Peyer's patch (tissue), 4 donors: ENCODE measurements at regions not wholly inside any gene's neighbourhood (a gene's known extent, or its start where the extent isn't known, plus 50 kb on each side); places are given as distances from the start of the nearest gene placed in this dataset.

Experiments
- POLR2A ChIP-seq, 2 donors: fragments of 450-650 bp; IDR thresholded peaks; one replicate each; pipeline ENCODE4 v1.5.1; 2017; ENCODE audit warnings: antibody characterized with exemption in 2 of 2, mild to moderate bottlenecking in 2 of 2, moderate library complexity in 2 of 2
- TF ChIP-seq, protein P1 (sequence below), 6 experiments: fragments of 450-650 bp in 4 of 6; fragments of 200-600 bp in 2 of 6; sonication (generic) in 1 of 6; IDR thresholded peaks; one replicate each; pipeline ENCODE4 v1.5.1; 2017 to 2019; ENCODE audit warnings: antibody characterized with exemption in 6 of 6, mild to moderate bottlenecking in 3 of 6, moderate library complexity in 1 of 6

DNA sequence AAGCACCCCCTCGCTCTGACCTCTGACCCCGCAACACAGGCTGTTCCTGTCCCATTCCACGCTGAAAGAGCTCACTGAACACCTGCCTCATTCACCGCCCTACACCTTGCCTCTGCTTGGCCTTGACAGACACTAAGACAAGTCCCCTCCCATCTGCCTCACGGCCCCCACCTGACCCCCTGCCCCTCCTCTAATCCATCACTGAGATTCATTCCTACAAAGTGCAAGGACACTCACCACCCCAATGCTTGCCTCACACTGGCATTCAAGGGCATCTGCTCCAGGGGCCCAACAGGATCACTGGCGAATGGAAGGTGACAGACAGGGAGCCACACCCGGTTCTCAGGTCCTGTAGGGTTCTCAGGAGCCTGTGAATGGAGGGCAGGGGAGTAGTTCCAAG lies 68.1 kb upstream of the NANOS1 start:
- TF ChIP-seq POLR2A (IDR thresholded peaks at IDR 0.05): no peak
- TF ChIP-seq, protein P1, sequence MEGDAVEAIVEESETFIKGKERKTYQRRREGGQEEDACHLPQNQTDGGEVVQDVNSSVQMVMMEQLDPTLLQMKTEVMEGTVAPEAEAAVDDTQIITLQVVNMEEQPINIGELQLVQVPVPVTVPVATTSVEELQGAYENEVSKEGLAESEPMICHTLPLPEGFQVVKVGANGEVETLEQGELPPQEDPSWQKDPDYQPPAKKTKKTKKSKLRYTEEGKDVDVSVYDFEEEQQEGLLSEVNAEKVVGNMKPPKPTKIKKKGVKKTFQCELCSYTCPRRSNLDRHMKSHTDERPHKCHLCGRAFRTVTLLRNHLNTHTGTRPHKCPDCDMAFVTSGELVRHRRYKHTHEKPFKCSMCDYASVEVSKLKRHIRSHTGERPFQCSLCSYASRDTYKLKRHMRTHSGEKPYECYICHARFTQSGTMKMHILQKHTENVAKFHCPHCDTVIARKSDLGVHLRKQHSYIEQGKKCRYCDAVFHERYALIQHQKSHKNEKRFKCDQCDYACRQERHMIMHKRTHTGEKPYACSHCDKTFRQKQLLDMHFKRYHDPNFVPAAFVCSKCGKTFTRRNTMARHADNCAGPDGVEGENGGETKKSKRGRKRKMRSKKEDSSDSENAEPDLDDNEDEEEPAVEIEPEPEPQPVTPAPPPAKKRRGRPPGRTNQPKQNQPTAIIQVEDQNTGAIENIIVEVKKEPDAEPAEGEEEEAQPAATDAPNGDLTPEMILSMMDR (IDR thresholded peaks at IDR 0.05): no peak
